ENCODE measurements at regions not wholly inside any gene's neighbourhood (a gene's known extent, or its start where the extent isn't known, plus 50 kb on each side); places are given as distances from the start of the nearest gene placed in this dataset.
"Not testable (repeated sequence)": the region's sequence is repeated elsewhere in the genome, so short reads cannot be mapped to it uniquely, and the experiment has no call there.

DNA sequence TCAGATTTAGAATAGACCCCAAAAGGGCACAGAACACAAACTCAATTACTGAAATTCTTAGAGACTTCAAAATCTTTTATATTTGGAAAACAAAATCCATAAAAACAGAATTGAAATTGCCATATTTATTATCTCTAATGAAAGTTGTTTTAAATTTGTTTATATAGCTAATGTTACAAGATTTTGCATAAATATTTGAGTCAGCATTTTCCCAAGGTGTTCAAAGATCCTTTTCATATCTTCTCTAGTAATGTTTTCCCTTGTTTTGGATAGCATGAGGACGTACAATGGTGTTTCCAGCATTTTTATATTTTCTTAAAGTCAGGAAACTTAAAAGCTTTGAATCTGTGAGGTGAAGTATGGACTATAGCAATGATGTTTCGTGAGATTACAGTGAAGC is 235.2 kb upstream of the EPHA7 start:
- DNase-seq, result no peak
- H3K9me3 ChIP-seq, result peaks cover 0 to 12% (median 3%) of the 10 kb centered on the region in 8 donors
- intact Hi-C loops (cut with DNase I; ENCODE audit: low total_unique reads), result no loop called here
- H3K27ac ChIP-seq, result no peak overlapping the region
- no peak overlapping the region for H3K4me3 ChIP-seq
- TF ChIP-seq CTCF (IDR thresholded peaks at IDR 0.05 in 8 of 11, conservative IDR thresholded peaks at IDR 0.05 in 3 of 11) (no peak), POLR2AphosphoS5 (IDR thresholded peaks at IDR 0.05) (no peak), POLR2A (IDR thresholded peaks at IDR 0.05) (no peak)
- no peaks in the 10 kb centered on the region for H3K27me3 ChIP-seq (replicated peaks in 1 of 7)
- H3K36me3 ChIP-seq, result no peaks in the 10 kb centered on the region
- 67 to 89% (median 67%) methylated on average over 2 of the region's 2 CpGs for WGBS, 5 donors
- H3K4me1 ChIP-seq, result no peaks in the 10 kb centered on the region

DNA sequence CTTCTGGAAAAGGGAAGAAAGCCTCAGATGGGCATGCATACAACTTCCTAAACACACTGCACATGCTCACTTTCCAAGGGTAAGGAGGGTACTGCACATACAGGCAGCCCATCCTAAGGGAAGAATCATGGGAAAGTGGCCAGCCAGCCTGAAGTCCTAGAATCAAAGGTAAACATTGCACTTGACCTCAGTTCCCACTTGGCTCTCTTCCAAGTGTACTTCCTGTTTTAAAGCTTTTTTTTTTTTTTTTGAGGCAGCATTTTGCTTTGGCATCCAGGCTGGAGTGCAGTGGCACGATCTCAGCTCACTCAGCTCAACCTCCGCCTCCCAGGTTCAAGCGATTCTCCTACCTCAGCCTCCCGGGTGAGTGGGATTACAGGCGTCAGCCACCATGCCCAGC is 225.3 kb upstream of the EPHA7 start:
- Histone ChIP-seq H3K9me3 (peaks cover 0 to 29% (median 16%) of the 10 kb centered on the region in 8 donors), H3K4me1 (no peaks in the 10 kb centered on the region), H3K27ac (no peak overlapping the region), H3K4me3 (no peak overlapping the region), H3K27me3 (replicated peaks in 1 of 7) (no peaks in the 10 kb centered on the region), H3K36me3 (no peaks in the 10 kb centered on the region)
- TF ChIP-seq POLR2AphosphoS5 (IDR thresholded peaks at IDR 0.05), result no peak
- no peak for TF ChIP-seq CTCF (IDR thresholded peaks at IDR 0.05 in 8 of 11, conservative IDR thresholded peaks at IDR 0.05 in 3 of 11)
- no peak for TF ChIP-seq POLR2A (IDR thresholded peaks at IDR 0.05)
- intact Hi-C loops (cut with DNase I; ENCODE audit: low total_unique reads), result no loop called here
- WGBS, 5 donors, result 74 to 81% (median 76%) methylated on average over 5 of the region's 5 CpGs
- DNase-seq, result no peak

DNA sequence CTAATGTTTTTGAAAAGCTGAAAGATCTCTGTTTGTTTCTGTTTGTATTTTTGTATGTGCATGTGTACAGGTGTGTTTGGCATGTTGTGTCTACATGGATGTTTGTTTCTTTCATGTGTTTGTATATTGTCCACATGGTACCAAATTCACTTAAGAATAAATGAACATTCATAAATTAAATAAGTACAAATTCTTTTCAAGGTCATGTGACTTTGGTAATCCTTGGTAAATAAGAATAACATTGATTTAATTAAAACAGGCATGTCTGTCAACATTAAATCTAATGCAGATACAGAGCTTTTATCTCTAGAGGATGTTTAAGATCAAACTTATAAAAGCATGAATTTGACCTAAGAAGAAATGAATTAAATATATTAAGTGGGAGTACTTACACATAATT is 219.8 kb upstream of the EPHA7 start:
- H3K9me3 ChIP-seq, result peaks cover 0 to 20% (median 11%) of the 10 kb centered on the region in 8 donors
- H3K4me3 ChIP-seq, result no peak overlapping the region
- no peak overlapping the region for H3K27ac ChIP-seq
- H3K4me1 ChIP-seq, result no peaks in the 10 kb centered on the region
- no peak for DNase-seq
- no peaks in the 10 kb centered on the region for H3K27me3 ChIP-seq (replicated peaks in 1 of 7)
- intact Hi-C loops (cut with DNase I; ENCODE audit: low total_unique reads), result no loop called here
- H3K36me3 ChIP-seq, result no peaks in the 10 kb centered on the region
- TF ChIP-seq POLR2A (IDR thresholded peaks at IDR 0.05) (no peak), POLR2AphosphoS5 (IDR thresholded peaks at IDR 0.05) (no peak), CTCF (IDR thresholded peaks at IDR 0.05 in 8 of 11, conservative IDR thresholded peaks at IDR 0.05 in 3 of 11) (no peak)

DNA sequence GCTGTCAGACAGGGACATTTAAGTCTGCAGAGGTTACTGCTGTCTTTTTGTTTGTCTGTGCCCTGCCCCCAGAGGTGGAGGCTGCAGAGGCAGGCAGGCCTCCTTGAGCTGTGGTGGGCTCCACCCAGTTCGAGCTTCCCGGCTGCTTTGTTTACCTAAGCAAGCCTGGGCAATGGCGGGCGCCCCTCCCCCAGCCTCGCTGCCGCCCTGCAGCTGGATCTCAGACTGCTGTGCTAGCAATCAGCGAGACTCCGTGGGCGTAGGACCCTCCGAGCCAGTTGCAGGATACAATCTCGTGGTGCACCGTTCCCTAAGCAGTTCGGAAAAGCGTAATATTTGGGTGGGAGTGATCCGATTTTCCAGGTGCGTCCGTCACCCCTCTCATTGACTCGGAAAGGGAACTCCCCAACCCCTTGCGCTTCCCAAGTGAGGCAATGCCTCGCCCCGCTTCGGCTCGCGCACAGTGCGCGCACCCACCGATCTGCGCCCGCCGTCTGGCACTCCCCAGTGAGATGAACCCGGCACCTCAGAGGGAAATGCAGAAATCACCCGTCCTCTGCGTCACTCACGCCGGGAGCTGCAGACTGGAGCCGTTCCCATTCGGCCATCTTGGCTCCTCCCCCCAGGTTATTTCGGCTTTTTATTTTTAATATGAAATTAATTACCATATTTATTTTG is 217.8 kb upstream of the EPHA7 start:
- H3K4me1 ChIP-seq; H3K36me3 ChIP-seq; intact Hi-C loops (cut with DNase I; ENCODE audit: low total_unique reads); H3K27ac ChIP-seq; H3K4me3 ChIP-seq; H3K27me3 ChIP-seq (replicated peaks in 1 of 7): not testable (repeated sequence)
- DNase-seq, result peak; percentile 60
- 87 to 95% (median 94%) methylated on average over 34 to 38 of the region's 38 CpGs for WGBS, 5 donors
- H3K9me3 ChIP-seq, result peaks cover 0 to 13% (median 5%) of the 10 kb centered on the region in 8 donors

GRCh38 chr6:93624408-93624807 is 205.0 kb upstream of the EPHA7 start:
- Histone ChIP-seq H3K4me3 (no peak overlapping the region), H3K4me1 (no peaks in the 10 kb centered on the region), H3K27ac (no peak overlapping the region), H3K9me3 (peaks cover 0 to 3% (median 0%) of the 10 kb centered on the region in 8 donors), H3K36me3 (no peaks in the 10 kb centered on the region), H3K27me3 (replicated peaks in 1 of 7) (no peaks in the 10 kb centered on the region)
- no peak for DNase-seq
- 77 to 88% (median 82%) methylated on average over 3 of the region's 3 CpGs for WGBS, 5 donors
- intact Hi-C loops (cut with DNase I; ENCODE audit: low total_unique reads), result no loop called here
- TF ChIP-seq POLR2A (IDR thresholded peaks at IDR 0.05) (no peak), CTCF (IDR thresholded peaks at IDR 0.05 in 8 of 11, conservative IDR thresholded peaks at IDR 0.05 in 3 of 11) (no peak), POLR2AphosphoS5 (IDR thresholded peaks at IDR 0.05) (no peak)
